HG03060 (cell line): ENCODE measurements at regions not wholly inside any gene's neighbourhood (a gene's known extent, or its start where the extent isn't known, plus 50 kb on each side); places are given as distances from the start of the nearest gene placed in this dataset.

Source experiments
- ATAC-seq: cut with Tn5 transposase; IDR thresholded peaks from one replicate; pipeline ENCODE4 v1.9.1; 2021; ENCODE audit warnings: low read depth, moderate number of reproducible peaks; ENCODE audit not compliant: unreplicated experiment

DNA sequence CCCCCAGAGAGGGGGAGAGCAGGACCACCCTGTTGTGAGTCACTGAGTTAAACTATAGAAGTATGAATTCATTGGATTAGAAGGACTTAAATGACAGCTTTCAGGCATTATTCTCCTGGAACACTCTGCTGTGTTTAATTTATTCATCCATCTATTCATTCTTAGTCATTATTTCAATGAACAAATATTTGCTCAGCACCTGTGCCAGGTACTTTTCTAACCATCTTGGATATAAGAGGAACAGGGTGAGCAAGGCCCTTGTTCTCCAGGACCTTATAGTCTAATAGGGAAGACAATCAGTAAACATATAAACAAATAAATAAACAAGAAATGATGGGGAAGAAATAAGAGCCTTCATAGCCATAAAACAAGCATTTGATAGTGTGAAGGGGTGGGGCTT lies 483.9 kb upstream of the BRINP1 start:
- no peak for ATAC-seq

DNA sequence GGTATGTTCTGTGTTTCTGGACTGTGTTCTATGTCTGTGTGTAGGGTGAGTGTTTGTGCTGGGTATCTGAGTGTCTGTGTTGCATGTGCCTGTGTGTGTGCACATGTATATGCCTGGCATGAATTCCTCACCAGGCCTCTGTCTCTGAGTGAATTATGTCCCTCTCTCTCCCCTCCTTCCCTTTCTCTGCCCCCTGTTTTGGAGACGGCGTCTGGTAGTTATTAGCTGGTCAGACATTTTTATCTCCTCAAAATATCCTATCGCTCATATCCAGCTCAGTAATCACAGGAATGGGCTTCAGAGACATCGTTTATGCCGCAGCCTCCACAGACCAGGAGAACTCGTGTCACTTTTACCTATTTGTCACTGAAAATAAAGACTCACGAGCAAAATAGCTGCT lies 483.2 kb upstream of the BRINP1 start:
- ATAC-seq = no peak

DNA sequence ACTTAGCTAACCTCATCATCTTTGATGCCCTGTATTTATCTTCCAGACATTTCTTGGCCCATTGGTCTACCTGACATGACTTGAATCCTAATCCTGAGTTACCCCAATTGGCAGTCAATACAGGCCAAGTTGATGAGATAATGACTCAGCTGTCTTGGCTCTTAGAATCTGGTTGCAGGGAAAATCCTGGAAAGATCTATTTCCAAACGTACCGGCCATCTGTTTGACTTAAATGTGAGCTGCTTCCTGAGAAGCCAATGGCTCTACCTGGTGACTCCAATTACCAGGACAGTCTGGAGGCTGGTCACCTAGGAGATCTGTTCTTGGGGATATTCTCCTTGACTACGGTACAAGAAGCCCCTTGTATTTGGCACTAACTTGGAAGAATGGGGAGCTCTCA lies 475.2 kb upstream of the BRINP1 start:
- no peak for ATAC-seq

DNA sequence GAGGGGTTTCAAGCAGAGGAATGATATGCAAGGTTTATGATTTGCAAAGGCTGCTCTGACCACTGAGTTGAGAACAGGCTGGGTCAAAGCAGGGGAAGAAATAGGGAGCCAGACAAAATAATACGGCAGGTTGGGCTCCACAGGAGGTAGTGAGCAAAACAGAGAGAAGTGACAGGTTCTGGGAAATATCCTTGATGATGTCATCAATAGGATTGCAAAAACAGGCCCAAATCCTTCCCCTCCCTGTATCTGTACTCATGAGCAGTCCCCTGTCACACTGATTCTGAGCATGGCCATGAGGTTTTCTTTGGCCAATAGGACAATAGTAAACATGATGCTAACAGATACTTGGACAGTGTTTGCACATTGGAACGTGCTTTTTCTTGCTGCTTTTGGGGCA lies 471.8 kb upstream of the BRINP1 start:
- no peak for ATAC-seq

DNA sequence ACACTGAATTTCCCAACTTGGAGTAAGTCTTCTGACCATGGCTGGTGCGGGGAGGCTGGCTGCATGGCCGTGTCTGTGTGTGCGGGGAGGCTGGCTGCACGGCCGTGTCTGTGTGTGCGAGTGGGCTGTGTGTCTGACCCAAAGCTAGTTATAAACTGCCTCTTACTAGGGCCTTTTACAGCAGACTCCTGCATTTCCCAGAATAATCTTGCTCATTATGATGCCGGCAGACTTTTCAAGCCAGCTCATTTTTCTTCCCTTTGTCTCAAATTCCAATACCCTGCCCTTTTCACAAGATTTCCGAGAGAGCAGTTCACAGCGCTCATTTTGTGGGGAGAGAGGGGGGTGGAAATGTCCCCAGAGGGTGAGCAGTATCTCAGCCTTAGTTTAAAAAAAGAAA lies 470.7 kb upstream of the BRINP1 start:
- no peak for ATAC-seq

DNA sequence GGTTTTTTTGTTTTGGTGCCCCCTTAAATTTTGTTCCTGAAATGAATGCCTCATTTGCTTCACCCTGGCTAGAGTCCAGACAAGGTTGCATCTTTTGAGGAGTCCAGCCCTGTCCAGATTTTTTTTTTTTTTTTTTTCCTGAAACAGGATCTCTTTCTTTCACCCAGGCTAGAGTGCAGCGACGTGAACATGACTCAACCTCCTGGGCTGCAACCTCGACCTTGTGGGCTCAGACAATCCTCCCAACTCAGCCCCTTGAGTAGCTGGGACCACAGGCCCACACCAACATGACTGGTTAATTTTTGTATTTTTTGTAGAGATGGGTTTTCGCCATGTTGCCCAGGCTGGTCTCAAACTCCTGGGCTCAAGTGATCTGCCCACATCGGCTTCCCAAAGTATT lies 469.0 kb upstream of the BRINP1 start:
- no peak for ATAC-seq

DNA sequence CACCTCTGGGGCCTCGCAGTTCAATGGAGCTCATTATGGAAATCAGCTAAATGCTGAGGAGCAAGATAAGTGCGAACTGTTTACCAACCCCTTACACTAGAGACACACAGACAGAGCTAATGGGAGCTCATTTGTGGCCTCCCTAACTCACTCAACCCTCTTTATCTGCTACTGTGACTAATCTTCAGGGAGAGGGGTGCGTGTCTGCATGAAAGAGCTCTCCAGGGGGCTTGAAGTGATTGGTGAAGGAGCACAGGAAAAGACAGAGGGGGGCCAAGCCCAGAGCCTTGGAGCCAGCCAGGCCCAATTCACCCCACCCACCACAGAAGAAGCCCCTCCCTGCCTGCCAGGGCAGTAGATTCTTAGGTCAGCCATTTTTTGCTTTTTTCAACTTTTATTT lies 466.8 kb upstream of the BRINP1 start:
- ATAC-seq = no peak

DNA sequence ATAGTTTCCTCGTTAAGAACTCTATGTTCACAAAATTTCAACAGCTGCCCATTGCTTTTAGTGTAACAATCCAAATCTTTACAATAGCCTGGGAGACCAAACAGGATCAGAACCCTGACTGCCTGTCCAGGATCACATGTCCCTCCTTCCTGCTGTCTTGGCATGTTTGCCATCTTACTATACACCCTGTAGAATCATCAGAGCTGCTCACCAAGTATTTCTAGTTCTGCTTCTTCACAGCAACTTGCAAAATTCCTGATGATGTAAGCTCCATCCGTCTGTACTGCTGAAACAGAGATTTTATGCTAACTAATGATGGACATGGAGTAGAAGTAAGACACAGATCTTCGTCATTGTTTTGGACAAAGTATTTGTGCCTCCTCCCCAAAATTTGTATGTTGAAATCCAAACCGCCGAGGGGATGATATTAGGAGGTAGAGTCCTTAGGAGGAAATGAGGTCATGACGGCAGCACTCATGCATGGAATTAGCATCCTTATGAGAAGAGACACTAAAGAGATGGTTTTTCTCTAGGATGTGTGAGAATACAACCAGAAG lies 464.9 kb upstream of the BRINP1 start:
- no peak for ATAC-seq

DNA sequence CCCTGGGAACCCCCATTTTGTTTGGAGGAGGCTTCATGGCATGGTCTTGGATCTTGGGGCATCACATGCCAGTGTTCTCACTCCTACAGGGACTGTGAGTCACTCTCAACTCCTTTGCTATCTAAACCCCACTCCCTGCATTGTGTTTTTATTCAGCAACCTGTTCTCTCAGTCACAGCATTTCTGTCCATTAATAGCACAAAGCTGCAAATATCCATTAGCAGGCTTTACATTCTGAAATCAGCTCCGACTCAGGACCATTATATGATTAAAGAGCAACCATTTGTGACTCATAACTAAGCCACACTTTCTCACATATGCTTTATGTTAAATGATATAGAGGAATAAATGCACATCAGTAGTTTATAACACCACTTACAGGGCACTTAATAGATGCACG lies 462.1 kb upstream of the BRINP1 start:
- no peak for ATAC-seq

DNA sequence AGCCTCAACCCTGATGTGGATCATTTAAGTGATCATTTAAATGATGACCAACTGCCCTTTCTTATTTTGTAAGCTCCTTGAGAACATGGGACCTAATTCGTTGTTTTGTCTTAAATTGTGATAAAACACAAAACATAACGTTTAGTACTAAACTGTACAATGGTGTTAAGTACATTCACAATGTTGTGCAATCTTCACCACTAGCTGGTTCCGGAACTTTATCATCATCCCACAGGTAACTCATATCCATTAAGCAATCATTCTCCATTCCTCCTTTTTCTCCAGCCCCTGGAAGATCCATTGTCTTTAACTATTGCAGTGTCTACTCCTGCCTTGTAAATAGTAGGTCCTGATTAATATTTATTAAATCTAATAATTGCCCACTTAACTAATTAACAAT lies 460.5 kb upstream of the BRINP1 start:
- no peak for ATAC-seq

DNA sequence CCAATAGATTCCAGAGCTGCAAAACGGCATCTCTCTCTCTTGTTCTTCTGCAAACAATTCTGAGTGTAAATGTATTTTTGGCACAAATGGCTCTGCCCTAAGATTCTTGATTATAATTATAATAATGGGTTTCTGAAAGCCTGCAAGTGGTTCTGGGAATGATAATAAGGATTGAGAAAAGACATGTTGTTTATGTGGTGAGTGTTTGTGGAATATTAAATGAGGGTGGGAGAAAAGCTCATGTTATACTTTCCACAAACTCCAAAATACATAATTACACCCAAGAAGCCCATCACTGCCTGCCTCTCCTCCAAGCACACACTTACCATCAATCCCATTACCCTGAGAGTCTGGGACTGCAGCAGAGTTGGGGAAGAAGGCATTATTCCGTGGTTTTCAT lies 460.0 kb upstream of the BRINP1 start:
- no peak for ATAC-seq

DNA sequence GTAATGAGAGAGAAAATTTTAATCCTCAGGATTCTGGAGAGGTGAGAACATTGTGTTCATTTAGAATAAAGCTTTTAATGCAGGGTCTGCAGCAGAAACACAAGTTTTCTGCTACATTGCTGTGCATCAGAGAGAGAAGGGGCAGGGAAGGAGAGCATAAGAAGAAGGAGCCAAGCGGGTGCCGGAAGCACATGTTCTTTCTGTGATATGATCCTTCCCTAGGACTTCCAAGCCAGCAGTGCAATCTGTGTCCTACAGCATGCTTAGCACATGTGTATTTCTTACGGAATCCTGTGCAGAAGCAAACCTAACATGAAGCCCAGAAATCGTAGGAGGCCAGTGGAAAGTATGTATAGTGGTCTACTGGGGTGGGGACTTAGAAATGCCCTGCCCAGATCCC lies 458.3 kb upstream of the BRINP1 start:
- ATAC-seq = no peak

DNA sequence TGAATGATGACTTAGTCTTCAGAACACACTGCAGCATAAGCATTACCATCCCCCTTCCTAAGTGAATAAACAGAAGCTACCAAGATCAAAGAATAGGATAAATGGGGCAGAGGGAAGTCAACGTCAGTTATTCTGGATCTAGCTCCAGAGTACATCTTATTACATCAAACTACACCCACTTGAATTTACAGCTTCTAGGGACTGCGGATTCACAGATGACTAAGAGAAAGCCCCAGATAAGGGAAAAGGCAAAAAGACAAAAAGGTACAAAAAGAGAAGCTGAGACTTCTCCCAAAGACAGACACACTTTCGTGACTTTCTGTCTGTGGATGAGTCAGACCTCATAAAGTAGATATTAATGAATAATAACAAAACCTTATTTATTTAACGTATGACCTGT lies 457.9 kb upstream of the BRINP1 start:
- no peak for ATAC-seq

DNA sequence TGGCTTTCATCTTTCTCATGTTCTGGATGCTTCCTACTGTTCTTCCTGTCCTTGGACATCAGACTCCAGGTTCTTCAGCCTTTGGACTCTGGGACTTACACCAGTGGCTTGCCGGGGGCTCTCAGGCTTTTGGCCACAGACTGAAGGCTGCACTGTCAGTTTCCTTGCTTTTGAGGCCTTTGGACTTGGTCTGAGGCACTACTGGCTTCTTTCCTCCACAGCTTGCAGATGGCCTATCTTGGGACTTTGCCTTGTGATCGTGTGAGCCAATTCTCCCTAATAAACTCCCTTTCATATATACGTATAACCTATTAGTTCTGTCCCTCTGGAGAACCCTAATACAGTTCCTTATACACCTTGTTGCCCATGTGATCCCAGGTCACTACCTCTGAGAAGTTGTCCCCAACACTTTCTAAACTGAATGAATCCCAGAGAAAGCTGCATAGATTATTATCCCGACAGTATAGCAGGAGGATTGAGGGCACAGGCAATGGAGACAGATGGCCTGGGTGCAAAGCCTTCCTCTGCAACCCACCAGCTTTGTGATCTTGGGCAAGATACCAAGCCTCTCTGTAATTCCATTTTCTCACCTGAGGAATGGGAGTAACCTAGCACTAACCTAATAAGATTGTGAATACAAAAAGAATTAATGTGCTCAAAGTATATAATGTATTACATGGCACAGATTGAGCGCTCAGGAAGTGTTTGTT lies 449.6 kb upstream of the BRINP1 start:
- no peak for ATAC-seq

DNA sequence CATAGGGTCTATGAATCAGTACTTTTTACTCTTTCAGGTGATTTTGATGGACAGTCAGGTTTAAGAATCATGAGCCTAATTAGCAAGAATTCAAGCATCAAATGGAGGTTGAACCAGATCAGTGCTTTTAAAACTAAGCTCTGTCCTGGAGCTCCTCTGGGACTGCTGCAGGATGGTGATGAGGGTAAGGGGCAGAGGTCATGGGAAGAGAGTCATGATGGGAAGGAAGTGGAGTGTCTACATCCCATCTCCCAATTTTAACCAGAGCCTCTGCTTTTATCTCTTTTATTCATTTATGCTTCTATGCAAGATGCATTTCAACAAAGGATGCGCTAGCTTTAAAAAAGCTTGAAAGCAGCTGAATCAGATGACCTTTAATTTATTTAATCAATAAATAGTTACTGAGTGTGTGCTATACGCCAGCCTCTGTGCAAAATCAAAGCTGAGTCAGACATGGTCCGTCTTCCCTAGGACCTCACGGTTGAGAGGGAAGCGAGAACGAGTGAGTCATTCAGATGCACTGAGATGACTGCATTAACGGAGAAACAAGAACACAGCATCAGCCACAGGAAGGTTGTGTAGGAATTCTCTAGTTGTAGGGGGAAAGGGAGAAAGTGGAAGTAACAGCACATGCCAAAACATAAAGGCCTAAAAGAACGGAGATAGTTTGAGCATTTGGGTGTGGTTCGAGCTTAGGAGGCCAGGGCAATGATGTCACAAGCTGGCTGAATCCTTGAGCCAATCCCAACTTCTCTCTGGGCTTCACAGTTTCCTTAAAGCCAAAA lies 441.6 kb upstream of the BRINP1 start:
- ATAC-seq = no peak

DNA sequence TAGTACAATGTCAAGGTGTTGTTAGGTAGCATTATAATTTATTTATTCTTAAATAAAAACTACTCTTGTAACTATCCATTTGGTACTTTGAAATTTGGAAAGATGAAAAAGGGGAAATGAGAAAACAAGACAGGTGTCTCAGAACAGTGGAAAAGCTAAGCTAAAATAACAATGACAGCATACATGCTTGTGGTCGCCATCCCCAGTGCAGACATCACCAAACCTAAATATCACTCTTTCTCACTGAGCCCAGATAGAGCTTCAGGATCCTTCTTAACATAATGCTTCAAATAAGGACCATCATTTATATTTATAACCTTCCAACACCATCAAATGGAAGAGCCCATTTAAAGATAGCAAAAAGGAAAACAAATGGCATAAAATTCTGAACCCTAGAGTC lies 434.4 kb upstream of the BRINP1 start:
- ATAC-seq = no peak

DNA sequence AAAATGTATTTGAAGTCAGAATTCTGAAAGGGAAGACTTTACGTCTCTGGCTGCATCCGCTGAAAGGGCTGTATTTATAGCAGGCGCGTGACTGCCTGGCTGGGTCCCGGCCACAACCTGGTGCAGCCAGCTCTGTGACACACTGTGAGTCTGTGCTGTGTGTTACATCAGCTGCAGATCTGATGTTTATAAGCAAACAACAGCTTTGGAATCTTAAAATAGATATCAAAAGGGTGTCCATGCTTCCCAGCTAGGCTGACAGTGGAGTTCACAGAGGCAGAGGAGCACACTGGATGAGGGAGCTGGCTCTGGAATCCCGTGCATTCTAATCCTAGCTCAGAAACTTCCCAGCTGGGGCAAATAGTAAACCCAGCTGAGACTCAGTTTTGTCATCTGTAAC lies 433.4 kb upstream of the BRINP1 start:
- no peak for ATAC-seq

DNA sequence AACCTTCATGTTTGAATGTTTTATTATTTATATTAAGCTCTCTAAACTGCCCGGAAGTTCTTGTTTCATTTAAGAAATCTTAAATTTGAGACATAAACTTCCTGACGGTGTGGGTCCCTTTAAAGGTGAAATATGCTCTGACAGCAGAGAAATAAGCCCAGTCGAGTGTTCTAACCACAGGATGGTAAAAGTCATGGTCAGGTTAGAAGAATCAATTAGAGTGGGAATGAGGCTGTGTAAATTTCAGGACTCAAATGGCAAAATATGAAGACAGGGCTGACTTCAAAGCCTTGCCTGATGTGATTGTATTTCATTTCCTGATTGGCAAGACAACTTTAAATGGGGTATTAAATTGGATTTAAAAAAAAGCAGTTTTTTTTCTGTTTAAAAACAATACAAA lies 432.9 kb upstream of the BRINP1 start:
- ATAC-seq = no peak

DNA sequence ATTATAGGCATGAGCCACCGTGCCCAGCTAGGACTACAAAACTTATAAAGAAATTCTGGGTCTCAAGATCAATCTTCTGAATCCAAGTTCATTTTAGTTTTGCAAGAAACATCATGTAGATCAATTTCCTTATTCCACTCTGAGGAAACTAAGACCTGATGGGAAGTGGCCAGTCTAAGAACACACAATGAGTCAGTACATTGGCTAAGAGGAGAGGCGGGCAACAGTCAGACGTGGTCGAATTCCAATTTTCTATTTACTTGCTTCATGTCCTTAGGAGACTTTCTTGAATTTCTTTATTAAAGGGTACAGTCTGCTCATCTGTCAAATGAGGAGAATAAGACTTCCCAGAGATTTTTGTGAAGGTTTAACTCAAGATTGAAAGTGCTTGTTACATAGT lies 432.1 kb upstream of the BRINP1 start:
- ATAC-seq = no peak

DNA sequence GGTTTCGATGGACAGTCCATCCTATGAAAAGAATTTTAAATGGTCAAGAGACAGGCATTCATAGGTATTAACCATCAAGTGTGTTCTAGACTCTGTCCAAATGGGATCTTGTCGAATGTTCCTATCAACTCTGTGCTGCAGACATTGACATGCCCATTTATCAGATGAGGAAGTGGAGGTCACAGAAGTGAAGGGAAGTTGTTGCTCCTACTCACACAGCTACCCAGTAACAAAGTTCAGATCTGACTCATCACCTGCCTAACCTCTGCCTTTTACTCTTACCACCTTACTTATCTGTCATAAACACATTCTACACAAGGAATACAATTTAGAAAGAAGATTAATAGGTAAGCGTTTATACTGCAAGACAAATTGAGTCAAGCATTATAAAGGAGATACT lies 426.2 kb upstream of the BRINP1 start:
- ATAC-seq = no peak

DNA sequence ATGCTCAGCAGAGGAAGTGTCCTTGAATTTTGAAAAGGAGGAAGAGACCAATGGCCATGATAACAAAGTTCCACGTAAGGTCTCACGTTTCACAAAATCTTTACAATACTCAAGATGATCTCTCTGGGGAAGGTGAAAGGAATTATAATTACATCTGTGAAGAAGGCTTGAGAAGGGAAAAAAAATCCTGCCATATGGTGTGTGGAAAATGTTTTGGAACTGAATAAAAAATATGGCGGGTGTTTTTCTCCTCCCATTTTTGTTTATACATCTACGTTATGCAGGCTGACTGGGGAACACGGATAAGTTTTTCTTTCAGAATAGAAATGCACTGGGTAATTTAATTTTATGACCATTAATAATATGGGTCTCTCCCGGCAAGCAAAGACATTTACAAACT lies 425.6 kb upstream of the BRINP1 start:
- ATAC-seq = no peak

DNA sequence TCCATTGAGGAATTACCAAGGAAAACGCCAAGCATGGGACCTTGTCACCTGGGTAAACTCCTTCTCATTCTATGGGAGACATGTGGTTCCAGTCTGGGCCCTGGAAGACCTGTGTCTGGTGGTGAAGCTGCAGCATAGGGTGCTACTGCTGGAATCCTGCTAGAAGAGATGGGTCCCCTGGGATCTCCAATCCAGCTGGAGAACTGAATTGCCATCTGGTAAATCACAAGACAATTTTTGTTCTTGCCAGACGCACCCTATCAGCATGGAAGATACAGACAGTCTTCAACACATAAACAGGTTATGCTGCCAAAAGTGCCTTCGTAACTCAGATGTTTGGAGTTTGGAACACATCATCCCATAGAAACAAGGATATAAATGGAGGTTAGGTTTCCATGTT lies 424.0 kb upstream of the BRINP1 start:
- ATAC-seq = no peak
